ENCODE measurements at regions not wholly inside any gene's neighbourhood (a gene's known extent, or its start where the extent isn't known, plus 50 kb on each side); places are given as distances from the start of the nearest gene placed in this dataset.

DNA sequence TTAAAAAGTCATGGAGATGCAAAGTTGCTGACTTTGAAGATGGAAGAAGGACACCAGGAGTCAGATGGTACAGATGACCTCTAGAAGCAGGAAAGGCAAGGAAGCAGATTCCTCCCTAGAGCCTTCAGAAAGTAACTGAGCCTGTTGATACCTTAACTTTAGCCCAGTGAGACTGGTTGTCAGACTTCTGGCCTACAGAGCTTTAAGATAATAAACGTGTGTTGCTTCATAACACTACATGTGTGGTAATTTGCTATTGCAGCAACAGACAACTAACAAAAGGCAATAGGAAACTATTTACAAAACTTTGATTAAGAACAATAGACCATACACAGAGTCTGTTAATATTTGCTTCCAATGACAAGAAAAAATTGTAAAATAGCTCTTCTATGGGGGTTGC, 102.0 kb upstream of the USP38 start:
- DNase-seq, result no peak

DNA sequence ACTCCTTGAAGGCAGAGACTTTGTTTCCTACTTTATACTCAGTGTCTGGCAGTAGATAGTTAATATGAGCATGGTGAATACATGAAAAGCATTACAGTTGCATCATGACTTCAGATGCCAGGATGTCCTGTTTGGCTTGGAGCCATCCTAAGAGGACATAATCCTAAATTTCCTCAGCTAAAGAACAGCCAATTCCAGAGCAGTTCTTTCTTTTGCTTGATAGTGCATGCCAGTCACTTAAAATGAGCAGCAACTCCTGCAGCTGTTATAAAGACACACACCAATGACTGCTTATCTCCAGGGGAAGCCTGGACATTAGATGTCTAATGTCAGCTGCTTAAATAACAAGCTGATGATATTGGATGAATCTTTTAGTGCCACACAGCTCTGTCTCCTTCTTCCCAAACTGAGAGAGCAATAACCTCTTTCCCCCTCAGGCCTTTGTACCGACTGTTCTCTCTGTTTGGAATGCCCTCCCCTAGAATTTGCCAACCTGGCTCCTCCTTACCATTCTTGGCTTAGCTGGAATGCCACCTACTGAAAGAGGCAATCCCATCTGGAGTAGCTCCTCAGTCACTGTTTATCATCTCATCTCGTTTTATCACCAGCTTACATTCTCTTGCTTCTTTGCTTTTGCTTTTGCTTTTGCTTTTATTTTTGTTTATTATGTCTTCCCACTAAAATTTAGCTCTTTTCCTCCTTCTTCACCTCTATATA, 100.8 kb upstream of the USP38 start:
- DNase-seq, result peak; percentile 3

DNA sequence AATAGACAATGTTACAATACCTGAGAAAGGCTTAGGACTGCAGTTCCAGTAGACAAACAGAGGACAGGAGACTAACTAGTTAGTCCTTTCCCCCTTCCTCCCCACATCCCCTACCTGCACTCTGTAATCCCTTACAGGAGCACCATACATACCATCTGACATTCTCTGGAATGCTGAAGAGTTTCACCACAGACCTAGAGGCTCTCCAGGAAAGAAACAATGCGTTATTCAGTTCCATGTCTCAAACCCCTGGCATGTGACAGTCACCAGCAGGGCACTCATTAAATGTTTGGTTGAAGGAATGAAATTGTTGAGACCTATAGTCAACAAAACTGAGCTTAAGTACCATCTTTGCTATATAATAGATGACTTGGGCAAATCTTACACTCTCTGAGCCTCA, 100.2 kb upstream of the USP38 start:
- DNase-seq, result no peak

DNA sequence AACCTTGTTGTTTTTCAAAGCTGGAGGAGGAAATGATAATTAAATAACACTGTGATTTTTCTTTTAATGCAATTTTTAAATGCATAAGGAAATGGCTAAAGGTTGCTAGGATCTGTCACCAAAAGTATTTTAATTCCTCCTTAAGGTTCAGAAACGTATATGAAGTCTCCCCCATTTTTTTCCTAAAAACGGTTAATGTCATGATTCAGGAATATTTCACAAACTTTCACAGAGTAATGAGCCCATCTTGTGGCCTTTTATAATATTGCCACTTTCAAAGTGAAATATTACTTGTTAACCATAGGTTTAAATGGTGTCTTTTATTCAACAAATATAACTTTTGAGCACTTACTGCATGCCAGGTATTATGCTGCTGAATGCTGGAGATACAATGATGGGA, 99.5 kb upstream of the USP38 start:
- no peak for DNase-seq

DNA sequence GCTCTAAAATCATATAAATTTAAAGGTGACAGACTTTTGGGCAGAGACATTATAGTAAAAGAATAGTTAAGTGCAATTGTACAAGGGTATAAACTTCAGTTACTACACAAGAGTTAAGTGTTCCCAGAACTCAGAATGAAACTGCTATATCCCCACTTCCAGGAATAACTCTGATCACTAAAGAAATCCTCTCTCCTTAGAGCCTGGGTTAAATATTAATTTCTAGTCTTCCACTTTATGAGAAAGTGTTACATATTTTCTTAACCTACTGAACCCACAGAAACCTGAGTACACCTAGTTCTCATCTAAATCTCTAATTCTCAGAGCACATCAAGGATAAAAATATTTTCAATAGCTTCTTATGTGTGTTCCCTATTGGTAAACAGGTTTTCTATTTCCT, 99.1 kb upstream of the USP38 start:
- DNase-seq, result no peak

DNA sequence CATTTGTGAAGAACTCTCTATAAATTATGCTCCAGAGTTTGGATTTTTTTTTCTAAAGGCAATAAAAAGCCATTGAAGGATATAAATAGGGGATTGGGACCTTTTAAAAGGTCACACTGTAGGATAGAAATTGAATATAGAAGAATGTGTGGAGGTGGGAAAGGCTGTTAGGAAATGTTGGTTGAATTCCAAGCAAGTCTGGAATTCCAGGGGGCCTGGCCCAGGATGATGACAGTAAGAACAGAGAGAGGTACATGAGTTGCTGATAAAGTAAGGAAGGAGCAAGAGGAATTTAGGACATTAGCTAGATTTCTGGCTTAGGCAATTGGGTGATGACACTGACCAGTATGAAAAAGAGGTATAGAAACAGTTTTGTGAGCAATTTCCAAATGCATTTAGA, 95.4 kb upstream of the USP38 start:
- DNase-seq, result no peak

DNA sequence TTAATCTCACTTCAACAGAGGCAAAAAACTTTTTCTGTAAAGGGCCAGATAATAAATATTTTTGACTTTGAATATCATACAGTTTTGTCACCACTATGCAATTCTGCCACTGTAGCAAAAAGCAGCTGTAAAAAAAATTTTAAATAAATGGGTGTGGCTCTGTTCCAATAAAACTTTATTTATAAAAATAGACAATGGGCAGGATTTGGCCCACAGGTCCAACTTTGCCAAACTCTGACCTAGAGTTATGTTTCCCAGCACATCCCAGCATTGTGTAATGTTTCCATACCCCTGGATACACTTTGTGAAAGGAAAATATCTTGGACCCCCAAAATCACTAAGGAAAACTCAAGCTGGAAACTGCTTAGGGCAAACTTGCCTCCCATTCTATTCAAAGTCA, 94.9 kb upstream of the USP38 start:
- no peak for DNase-seq

DNA sequence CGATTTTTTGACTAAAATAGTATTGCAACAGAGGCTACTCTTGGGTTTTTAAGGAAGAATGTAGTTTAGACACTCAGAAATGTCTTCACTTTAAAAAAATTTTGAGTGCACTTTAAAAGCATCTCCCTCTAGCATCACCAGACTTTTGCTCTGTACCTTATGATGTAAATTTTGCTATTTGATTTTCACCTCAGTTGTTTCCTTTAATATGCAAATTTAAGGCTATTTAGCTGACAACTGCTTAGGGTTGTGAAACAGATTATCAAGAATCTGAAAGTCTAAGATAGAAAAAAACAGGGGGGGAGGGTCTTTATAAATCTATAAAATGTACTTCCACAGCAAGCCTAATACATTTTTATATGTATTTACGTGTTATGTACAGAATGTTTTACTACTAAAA, 92.9 kb upstream of the USP38 start:
- DNase-seq, result no peak

DNA sequence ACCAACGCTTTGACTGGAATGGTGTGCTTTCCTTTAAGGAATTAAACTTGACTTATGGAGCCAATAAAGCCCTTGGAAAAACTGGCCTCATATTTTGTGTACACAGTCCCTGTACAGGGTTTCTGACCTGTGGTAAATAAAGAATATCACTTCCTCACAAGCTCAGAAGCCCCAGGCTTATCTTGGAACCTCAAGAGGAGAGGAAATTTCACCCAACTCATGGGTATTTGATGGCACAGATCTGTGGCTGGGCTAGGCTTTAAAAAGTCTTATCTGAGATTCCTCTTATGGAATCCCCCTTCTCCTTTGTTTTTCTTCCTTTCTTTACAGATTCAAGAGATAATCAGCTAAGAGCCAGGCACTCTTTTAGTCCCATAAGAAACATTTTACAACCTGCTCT, 89.3 kb upstream of the USP38 start:
- DNase-seq, result no peak

DNA sequence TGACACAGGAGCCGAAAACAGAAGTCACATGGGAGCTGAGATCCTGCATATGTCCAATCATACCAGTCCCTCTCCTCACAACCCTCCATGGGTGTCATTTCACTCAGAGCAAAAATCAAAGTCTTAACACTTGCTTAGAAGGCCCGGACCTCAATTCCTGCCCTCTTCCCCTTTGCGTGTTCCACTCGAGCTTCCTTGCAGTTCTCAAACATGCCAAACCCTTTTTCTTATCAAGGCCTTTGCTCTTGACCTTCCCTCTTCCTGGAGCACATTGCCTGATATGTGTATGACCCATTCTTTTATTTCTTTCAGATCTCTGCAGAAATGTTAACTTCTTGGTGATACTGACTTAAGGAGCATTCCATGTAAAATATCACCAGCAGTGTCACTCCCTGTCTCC, 87.0 kb upstream of the USP38 start:
- no peak for DNase-seq

DNA sequence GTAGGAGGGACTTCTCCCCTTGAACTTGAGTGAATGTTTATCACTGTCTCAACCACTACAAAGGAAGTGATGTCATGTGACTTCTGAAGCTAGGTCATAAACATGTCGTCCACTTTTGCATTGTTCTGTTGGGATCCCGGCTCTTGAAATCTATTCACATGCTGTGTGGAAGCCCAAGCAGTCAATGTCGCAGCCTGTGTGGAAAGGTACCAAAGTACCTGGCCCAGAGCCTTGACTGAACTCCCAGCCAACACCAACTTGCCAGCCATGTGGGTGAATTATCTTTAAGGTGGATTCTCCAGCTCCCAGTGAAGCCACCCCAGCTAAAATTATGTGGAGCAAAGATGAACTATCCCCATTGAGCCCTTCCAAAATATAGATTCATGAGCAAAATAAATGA, 85.0 kb upstream of the USP38 start:
- no peak for DNase-seq

DNA sequence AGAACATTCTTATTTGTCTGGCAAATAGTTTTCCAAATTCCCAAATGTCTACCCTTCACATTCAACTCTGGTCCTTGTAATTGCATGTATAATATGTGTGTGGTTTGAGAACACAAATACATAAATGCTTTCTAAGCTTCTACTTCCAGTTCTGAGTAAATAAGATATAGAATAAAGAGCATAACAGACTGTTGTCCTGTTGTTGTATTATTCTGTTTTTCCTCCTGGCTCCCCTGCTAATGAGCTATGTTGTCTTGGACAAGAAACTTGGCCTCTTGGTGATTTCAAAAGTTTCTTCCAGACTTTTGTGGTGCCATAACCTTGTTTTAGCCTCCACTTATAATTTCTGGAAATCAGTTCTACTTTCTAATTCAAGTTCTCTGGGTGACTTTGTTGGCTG, 75.3 kb upstream of the USP38 start:
- DNase-seq, result no peak

DNA sequence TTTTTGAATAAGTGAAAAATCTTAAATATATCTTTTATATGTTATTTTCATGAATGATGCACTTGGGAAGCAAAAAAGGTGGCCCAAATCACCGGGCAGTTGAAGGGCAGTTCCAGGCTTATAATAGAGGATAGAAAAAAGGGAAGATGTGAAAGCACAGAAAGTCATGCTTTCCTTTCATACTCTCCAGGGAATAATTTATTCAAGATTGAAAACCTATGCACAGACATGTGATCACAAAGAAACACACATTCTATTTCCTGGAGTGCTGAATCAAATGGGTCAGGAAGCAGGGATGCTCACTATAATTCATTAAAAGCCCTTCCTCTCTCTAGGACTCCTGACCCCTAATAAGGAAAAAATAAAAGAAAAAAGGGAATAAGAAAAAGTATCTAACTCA, 66.1 kb upstream of the USP38 start:
- no peak for DNase-seq

DNA sequence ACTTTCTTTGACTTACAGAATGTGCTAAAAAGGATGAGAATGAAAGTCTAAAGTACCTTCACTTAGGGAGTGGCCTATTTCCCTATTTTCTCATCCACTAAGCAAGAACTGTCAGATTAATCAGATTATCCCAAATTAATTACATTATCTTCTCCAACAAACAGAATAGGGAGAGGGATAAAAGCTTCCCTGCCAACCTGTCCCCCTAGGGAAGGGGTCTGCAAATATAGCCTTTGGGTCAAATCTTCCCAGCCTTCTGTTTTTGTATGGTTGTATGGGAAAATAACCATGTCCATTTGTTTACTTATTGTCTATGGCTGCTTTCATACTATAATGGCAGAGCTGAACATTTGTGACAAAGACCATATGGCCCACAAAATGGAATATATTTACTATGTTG, 57.1 kb upstream of the USP38 start:
- no peak for DNase-seq

DNA sequence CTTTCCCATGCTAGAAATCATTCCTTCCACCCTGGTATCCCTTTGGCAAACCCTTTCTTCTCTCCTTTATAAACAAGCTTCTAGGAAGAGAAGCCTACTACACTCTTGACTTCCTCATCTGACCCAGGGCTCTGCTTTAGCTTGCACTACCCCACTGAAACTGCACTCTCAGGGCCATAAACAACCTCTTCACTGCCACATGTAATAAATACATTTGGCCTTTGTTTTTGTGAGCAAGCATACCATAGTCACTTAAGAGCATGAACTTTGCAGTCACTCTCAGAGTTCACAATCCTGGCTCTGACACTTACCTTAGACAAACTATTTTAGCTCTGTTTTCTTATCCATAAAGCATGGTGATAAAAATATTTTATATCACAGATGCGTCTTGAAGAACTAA, 50.7 kb upstream of the USP38 start:
- DNase-seq, result no peak

Data from fibroblast of skin of scalp (primary cell).